ENCODE measurements at regions not wholly inside any gene's neighbourhood (a gene's known extent, or its start where the extent isn't known, plus 50 kb on each side); places are given as distances from the start of the nearest gene placed in this dataset.

GRCh38 chr3:30384546-30385072, 221.8 kb upstream of the TGFBR2 start:
- no peaks in the 10 kb centered on the region for H3K27me3 Mint-ChIP-seq (ENCODE audit: low read depth)
- H3K4me1 Mint-ChIP-seq (ENCODE audit: low read depth), result no peaks in the 10 kb centered on the region
- H3K9me3 Mint-ChIP-seq (ENCODE audit: low read depth), result peaks cover 29% of the 10 kb centered on the region
- TF ChIP-seq CTCF (IDR thresholded peaks at IDR 0.05), result no peak
- DNase-seq (ENCODE audit: low spot score), result no peak
- no peak overlapping the region for H3K27ac Mint-ChIP-seq (ENCODE audit: unreplicated experiment)
- peaks cover 7% of the 10 kb centered on the region for H3K36me3 Mint-ChIP-seq (ENCODE audit: low read depth)
- no peak overlapping the region for H3K4me3 Mint-ChIP-seq (ENCODE audit: unreplicated experiment)

- H3K4me3 Mint-ChIP-seq (ENCODE audit: unreplicated experiment), result no peak overlapping the region
- H3K9me3 Mint-ChIP-seq (ENCODE audit: low read depth), result peaks cover 7% of the 10 kb centered on the region
- no peaks in the 10 kb centered on the region for H3K36me3 Mint-ChIP-seq (ENCODE audit: low read depth)
- H3K27ac Mint-ChIP-seq (ENCODE audit: unreplicated experiment), result no peak overlapping the region
- TF ChIP-seq CTCF (IDR thresholded peaks at IDR 0.05), result no peak
- no peak for DNase-seq (ENCODE audit: low spot score)
- no peaks in the 10 kb centered on the region for H3K27me3 Mint-ChIP-seq (ENCODE audit: low read depth)
- H3K4me1 Mint-ChIP-seq (ENCODE audit: low read depth), result no peaks in the 10 kb centered on the region
These were observed 213.3 kb upstream of the TGFBR2 start for GRCh38 chr3:30393079-30393478.

- Mint-ChIP-seq H3K27ac (ENCODE audit: unreplicated experiment) (no peak overlapping the region), H3K4me3 (ENCODE audit: unreplicated experiment) (no peak overlapping the region), H3K4me1 (ENCODE audit: low read depth) (peaks cover 9% of the 10 kb centered on the region), H3K9me3 (ENCODE audit: low read depth) (peaks cover 4% of the 10 kb centered on the region), H3K27me3 (ENCODE audit: low read depth) (no peaks in the 10 kb centered on the region), H3K36me3 (ENCODE audit: low read depth) (no peaks in the 10 kb centered on the region)
- DNase-seq (ENCODE audit: low spot score), result no peak
- no peak for TF ChIP-seq CTCF (IDR thresholded peaks at IDR 0.05)
These were observed 209.4 kb upstream of the TGFBR2 start for GRCh38 chr3:30397030-30397429.

- H3K4me1 Mint-ChIP-seq (ENCODE audit: low read depth), result peaks cover 10% of the 10 kb centered on the region
- TF ChIP-seq CTCF (IDR thresholded peaks at IDR 0.05), result no peak
- no peaks in the 10 kb centered on the region for H3K36me3 Mint-ChIP-seq (ENCODE audit: low read depth)
- H3K4me3 Mint-ChIP-seq (ENCODE audit: unreplicated experiment), result no peak overlapping the region
- H3K9me3 Mint-ChIP-seq (ENCODE audit: low read depth), result peaks cover 4% of the 10 kb centered on the region
- no peaks in the 10 kb centered on the region for H3K27me3 Mint-ChIP-seq (ENCODE audit: low read depth)
- H3K27ac Mint-ChIP-seq (ENCODE audit: unreplicated experiment), result no peak overlapping the region
- no peak for DNase-seq (ENCODE audit: low spot score)
These were observed 206.8 kb upstream of the TGFBR2 start for GRCh38 chr3:30399394-30400181.

GRCh38 chr3:30400926-30401325, 205.5 kb upstream of the TGFBR2 start:
- Mint-ChIP-seq H3K9me3 (ENCODE audit: low read depth) (peaks cover 4% of the 10 kb centered on the region), H3K4me1 (ENCODE audit: low read depth) (peaks cover 10% of the 10 kb centered on the region), H3K4me3 (ENCODE audit: unreplicated experiment) (no peak overlapping the region), H3K36me3 (ENCODE audit: low read depth) (no peaks in the 10 kb centered on the region), H3K27ac (ENCODE audit: unreplicated experiment) (no peak overlapping the region), H3K27me3 (ENCODE audit: low read depth) (no peaks in the 10 kb centered on the region)
- no peak for TF ChIP-seq CTCF (IDR thresholded peaks at IDR 0.05)
- DNase-seq (ENCODE audit: low spot score), result no peak
